ENCODE measurements at regions not wholly inside any gene's neighbourhood (a gene's known extent, or its start where the extent isn't known, plus 50 kb on each side); places are given as distances from the start of the nearest gene placed in this dataset.
"Not testable (repeated sequence)": the region's sequence is repeated elsewhere in the genome, so short reads cannot be mapped to it uniquely, and the experiment has no call there.

DNA sequence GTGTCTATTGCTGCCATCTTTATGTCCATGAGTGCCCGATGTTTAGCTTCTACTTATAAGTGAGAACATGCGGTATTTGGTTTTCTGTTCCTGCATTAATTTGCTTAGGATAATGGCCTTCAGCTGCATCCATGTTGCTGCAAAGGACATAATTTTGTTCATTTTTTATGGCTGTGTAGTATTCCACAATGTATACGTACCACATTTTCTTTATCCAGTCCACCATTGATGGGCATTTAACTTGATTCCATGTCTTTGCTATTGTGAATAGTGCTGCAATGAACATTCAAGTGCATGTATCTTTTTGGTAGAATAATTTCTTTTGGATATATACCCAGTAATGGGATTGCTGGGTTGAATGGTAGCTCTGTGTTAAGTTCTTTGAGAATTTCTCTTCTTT is 376.3 kb upstream of the PROK2 start:
- not testable (repeated sequence) for DNase-seq (ENCODE audit: low read depth in 3 of 3)

DNA sequence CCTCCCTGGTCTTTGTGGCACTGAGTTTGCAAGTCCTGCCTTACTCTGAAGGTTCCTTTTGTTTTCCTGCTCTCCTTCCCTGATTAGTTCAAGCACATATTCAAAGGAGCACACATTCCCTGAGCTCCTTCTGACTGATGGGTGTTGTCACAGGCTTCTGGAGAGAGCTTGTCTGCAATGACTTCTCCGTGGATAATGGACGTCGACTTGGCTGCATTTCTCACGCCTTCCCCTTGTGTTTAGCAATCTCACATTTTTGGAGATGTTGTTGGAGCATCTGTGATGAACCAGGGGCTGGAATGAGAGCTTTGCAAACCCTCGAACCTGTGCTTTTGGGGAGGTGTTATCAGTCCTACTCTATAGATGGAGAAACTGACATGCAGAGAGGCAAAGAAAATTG is 375.4 kb upstream of the PROK2 start:
- no peak for DNase-seq (ENCODE audit: low read depth in 3 of 3)

DNA sequence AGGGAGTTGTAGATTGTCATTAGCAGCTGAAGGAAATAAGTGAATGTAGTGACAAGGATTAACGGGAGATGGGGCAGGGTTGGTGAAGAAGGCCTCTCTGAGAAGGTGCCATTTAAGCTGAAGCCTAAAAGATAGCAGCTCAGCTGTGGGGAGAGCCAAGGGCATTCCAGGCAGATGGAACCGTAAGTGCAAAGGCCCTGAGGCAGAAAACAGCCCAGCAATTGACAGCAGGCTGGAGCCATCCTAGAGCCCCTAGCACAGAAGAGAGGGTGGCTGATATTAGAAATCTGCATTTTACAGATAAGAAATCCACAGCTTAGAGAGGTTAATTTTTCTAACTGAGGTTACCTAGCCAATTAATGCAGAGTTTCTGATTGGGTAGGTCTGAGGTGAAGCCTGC is 374.5 kb upstream of the PROK2 start:
- no peak for DNase-seq (ENCODE audit: low read depth in 3 of 3)

DNA sequence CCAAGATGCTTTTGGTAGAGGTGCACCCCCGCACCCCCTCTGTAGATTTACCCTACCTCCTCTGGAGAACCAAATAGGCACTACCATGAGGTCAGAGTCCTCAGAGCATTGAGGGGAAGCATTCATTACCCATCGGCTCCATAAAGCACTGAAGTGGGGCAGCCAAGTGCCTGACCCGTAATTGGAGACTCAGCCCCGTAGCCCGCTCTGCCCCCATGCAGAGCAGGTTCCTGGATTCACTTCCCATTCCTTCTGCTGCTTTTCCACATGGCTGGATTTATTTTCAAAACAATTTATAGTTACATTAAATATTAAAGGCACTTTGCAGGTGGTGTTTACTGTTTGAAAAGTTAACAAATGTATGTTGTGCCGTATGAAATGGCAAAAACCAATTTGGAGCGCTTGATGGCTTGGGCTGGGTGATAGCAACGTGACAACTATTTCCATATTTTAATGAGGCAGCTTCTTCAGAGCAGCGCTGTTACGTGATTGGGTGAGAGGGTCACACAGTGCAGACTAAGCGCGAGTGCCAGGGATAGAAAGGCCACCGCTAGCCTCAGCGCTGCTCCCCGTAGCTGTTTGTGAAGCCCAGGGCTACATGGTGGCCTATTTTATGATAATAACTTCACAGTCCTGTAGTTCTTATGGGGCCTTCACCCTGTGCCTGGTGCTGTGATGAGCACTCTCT is 373.8 kb upstream of the PROK2 start:
- DNase-seq (ENCODE audit: low read depth in 3 of 3), result no peak

DNA sequence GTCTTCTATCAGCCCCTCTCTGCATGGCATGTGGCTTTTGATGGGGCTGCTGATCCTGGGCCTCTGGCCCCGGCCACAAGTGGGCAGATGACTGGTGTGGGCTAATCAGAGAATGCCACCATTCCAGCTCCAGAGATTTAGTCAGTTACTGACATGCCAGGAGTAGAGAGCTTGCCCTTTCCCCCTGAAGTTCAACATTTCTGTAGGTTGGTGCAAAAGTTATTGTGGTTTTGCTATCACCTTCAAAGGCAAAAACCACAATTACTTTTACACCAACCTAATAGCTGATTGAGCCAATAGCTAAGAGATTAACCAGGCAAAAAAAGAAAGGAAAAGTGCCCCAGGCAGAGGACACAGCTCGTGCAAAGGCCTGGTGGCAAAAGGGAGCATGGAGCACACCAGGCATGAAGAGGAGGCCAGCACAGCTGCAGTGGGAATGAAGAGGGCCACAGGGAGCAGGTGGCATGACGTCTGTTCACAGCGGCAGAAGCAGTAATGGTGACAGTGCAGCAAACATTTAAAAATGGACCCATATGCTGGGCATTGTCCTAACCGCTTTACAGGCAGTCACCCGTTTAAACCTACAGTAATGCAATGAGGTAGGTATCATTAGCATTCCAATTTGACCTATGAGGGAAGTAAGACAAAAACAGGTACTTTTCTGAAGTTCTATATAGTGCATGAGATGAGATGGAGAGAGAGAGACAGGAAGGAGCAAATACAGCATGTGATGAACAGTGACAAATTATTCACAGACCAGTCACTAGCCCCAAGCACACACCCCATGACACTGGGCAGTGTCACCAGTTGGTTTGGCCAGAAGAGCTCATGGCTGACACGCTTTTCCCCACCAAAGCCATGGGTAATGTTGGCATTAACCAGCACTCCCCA is 373.0 kb upstream of the PROK2 start:
- DNase-seq (ENCODE audit: low read depth in 3 of 3), result no peak

DNA sequence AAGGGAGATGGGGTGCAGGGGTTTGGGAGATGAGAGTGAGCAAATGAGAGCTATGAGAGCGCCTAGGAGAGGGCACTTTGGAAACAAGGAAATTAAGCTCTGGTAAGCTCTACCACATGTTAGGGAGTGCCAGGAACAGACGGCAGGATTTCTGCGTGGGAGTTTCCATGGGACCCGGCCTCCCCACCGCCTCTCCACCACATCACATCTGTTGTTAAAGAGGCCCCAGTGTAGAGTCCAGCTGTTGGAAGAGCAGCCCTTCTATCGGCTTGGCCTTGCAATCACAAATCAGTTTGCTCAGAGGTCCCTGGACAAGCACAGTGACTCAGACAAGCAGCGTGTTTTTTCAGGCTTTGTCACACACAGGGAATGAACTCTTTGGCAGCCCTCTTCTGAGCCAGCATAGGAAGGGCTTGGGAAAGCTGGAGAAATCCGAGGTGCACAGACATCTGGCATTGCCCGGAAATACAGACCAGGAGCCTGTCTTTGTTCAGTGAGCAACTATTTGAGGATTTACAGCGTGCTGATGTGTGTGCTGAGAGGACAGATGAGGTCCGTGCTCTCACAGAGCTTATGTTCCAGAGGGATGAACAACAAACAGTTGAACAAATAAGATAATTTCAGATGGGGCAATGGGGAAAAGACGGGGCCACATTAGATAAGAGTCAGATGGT is 370.6 kb upstream of the PROK2 start:
- DNase-seq (ENCODE audit: low read depth in 3 of 3), result no peak

DNA sequence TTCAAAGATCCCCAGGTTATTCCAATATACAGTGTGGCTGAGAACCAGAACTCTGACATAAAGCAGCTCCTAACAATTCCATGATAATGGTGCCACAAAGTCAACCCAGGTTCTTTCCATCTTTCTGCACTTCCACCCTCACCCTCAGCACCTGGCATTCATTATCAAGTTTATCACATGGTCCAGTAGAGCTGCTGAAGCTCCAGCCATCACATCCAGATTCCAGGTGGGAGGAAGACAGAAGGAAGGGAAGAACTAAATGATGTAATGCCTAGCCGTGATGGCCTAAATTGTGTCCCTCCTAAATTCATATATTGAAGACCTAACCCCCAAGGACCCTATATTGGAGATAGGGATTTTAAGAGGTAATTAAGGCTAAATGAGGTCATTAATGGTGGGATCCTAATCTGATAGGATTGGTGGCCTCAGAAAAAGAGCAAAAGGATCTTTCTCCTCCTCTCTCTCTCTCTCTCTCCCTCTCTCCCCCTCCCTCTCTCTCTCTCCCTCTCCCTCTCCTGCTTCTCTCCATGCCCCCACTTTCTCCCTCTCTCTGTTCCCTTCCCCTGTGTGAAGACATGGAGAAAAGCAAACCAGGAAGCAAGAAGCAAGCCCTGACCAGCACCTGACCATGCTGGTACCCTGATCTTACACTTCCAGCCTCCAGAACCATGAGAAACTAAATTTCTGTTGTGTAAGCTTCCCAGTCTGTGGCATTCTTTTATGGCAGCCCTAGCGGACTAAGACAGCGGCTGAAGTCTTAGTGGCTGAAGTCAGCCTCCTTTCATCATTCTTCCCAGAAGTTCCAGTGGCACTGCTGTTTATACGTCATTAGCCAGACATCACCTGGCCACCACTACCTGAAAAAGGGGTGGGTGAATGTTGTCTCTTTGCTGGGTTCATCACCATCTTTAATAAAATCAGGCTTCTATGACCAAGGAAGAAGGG is 369.7 kb upstream of the PROK2 start:
- DNase-seq (ENCODE audit: low read depth in 3 of 3), result no peak

DNA sequence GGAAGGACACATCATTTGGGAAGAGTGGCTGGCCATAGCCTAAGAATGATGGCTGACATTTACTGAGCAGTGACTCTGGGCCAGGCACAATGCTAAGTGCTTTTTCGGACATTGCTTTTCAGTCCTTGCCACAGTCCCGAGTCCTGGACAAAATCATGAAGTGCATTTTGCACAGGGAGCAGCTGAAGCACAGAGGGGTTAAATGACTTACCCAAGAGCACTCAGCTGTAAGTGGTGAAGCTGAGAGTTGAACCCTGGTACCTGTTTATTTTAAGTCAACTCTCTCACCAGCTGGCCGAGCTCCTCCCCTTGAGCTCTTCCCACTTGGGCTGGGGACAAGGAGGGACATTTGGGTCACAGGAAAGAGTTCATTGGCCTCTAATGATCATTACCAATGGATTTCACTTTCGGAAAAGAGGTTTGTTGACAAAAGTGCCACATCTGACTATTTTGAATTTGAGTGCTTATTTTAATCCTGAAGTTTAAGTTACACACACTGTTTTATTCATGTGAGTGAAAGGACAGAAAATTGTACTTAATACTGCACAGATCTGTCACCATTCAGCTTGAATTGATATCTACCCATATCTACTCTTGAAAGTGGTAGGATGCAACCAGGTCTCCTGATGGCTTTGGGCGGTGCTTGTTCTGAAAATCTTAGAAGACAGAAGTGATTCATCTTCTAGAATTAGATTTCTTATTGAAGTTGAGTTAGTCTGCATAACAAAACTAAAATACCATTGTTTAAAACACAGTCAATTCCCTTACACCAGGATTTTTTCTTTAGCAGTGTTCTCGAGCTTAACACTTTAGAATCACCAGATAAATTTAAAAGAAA is 368.7 kb upstream of the PROK2 start:
- DNase-seq (ENCODE audit: low read depth in 3 of 3), result no peak

DNA sequence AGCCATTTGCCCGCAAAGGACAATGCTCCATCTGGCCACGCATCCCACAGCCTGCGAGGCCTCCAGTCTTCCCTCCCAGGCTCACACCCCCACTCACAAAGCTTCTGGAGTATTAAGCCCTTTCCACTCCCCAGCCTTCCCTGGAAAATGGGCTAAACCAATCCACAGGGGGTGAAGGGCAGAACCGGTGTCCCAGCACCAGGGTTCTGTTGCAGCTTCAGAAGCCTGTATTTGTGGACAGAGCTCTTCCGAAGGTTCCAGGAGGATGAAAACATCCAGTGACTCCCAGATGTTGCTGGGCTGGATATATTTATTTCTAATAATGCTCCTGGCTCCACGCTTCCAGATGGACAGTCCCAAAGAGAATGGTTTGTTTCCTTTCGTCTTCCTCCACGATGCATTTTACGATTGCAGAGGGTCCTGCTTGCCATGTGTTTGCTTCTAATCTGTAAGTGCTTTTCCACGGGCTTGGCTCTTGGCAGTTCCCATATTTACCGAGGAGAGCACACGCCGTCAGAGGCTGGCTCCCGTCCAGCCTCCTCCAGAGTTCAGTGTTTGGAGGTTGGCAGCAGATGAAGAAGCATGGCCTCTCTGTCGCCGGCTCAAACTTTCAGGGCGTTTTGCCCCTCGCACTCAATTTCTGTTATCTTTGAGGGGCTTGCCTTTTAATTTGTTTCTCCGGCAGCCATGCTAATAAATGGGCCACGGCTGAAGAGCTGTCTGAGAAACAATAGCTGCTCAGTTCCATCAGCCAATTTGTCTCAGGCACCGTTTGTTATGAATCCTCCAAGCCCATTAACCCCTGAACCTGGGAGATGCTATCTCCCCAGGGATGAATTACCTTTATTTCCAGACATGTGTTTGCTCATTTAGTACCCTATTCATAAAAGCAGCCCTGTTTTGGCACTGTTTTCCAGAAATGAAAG is 367.9 kb upstream of the PROK2 start:
- no peak for DNase-seq (ENCODE audit: low read depth in 3 of 3)

DNA sequence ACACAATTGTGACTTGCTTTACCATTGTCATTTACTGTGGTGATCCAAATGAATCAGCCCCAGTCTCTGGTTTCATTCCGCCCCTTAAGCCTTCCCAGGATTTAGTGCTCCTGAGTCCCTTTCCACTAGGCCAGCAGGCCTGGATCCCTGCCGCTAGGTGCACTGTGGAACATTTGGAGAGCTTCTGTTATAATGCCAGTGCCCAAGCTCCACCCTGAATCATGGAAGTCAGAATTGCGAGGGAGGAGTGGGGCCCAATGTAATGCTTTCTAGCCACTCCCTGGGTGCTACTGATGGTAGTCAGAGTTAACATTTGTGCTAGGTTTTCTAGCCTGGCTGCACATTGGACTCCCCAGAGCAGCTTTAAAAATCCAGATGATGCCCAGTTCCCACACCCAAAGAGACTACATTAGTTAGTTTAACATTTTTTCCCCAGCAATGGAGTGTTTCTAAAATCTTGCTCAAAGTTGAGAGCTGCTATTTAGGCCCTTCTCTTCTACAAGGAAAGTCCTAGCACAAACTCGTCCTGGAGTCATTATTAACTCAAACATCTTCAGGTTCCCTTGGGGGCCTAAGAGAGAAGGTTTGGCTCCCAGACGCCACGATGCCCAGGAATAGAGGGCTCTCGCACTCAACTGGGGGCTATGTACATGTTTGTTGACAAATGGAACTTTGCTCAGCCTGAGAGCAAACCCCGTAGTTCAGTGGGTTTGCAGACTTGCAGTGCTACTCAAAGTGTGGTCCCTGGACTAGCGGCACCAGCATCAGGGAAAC is 366.7 kb upstream of the PROK2 start:
- DNase-seq (ENCODE audit: low read depth in 3 of 3), result no peak

DNA sequence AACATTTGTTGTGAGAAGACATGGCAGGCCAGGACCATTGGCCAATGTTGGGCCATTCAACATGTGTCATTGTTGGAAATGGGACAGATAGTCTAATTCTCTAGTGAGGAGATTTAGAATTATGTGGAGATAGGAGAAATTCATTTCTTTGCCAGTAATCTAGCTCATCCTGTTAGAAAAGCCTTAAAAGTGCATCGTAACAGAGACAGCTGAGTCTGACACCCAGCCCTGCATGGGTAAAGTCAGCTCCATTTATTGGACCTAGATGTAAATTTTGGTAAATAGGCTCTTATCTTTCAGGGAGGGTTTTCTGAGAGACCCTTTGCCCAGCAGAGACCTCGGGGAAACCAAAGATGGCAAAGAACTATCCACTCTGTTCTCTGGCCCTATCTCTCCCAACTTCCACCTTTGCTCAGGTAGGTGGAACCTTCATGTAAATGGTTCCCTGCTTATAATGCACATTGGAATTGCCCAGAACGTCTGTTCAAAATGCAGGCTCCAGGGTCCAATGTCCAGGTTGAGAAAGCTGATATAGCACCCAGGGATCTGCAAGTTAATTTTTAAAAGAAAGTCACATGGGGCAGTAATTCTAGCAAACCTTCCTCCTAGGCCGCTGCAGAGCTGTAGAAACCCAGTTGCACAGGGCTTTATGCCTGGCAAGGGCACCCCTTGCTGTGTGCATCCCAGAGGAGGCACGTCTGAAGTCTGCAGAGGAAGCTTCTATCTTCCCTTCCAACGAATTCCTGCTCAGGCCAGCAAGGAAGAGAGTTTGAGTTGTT is 365.9 kb upstream of the PROK2 start:
- no peak for DNase-seq (ENCODE audit: low read depth in 3 of 3)

DNA sequence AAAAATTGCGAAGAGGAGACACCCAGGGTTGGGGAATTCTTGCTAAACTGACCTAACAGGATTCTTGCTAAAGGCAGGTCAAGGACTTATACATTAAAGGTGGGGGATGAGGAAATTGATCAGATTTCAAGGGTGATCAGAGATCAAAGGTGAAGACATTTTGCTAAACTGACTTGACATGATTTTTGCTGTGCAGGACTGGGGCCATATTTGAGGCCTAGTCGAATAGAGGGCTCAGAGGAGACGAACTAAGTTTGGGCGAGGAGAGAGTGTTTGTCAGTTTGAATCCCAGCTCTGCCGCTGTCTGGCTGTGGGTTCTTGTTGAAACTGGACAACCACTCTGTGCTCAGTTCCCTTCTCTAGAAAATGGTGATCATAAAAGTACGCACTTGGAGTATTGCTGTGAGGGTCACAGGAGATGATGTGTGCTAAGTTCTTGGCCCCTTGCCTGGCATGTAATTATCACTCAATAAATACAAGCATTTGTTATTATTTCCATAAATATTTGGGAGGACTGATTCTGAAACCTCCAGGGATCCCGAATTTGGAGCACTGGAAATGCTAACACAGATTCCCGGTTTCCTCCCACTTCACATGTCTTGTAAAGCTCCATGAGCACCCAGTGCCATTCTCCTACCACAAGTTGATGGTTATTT is 364.8 kb upstream of the PROK2 start:
- DNase-seq (ENCODE audit: low read depth in 3 of 3), result no peak

DNA sequence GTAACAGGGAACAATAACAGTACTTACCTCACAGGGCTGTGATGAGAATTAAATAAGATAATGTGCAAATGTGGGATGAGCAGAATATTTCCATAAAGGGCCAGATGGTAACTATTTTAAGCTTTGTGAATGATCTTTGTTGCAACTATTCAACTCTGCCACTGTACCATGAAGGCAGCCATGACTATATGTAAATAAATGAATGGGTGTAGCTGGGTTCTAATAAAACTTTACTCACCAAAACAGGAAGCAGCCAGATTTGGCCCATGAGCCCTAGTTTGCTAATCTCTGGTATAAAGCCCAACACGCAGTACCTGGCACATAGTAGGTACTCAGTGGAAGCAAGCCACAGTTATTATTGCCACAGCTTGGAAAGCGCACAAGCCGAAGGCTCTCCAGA is 362.7 kb upstream of the PROK2 start:
- DNase-seq (ENCODE audit: low read depth in 3 of 3), result no peak

DNA sequence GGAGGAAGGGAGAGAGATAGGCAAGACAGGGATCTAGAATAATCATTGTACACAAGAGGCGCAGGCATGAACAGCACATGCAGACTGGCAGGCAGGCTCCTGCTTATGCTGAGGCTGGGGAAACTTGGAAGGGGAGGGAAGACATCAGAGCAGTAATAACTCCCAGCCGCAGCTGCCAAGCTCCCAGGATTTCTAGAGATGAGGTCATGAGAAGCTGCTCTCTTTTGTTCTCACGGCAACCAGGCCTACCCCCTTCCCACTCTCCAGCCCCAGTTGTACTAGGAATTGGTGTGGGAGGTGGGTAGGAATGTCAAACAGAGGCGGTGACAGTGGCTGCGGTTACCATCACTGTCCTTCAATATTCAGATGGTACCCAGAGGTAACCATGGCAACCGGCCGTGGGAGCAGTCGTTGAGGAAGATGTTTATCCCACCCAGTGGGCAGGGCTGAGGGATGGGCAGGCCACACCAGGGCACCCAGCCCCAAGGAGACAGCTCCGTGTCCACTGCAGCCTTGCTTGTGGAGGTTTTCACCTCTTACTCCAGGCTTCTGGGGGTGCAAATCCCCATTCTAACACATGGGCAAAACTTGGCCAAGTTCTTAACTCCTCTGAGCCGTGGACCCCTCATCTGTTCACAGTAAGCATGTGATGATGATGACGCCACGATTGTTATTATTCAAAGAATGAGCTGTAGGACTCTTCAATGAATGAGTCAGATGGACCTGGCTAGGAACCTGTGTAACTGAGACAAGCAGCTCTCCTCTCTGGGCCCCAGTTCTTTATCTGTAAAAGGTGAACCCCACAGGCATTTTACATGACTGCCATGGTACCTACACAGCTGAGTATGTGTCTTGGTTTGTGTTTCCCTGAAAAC is 360.8 kb upstream of the PROK2 start:
- DNase-seq (ENCODE audit: low read depth in 3 of 3), result no peak

DNA sequence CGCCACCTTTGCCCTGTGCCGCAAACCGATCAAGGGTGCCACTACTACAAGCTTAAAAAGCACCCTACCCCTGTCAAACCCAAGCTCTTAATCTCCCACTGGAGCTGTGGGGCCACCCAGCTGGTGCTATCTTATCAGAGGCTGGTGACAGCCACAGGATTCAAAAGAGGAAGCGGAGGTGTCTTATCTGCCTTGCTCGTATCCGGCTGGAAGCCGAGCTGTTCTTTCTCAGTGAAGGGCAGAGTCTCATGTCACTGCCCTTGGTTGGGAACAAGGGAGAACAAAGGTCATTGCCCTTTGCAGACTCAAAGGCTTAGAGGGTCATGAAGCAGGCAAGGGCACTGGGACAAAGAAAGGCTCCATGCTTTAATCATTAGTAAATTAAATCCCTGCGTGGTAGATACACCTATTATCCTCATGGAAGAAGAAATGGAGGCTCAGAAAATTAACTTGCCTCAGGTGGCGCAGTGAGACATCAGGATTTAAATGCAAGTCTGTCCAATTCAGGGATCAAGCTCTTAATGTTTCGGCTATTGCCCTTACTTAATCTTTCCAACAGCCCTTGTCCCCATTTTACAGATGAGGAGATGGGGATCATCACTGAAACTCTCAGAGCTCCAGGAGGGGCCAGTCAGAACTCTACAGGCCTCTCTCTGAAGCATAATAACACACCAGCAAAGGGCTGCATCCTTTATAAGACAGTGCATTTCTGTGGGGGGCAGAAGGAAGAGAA is 360.0 kb upstream of the PROK2 start:
- DNase-seq (ENCODE audit: low read depth in 3 of 3), result peak in 1 of 3 experiments; percentile 5
